ENCODE measurements at regions not wholly inside any gene's neighbourhood (a gene's known extent, or its start where the extent isn't known, plus 50 kb on each side); places are given as distances from the start of the nearest gene placed in this dataset.

GRCh38 chr13:111909971-111910671 lies 156.8 kb upstream of the SOX1 start:
- TF ChIP-seq ZNF384 (IDR thresholded peaks at IDR 0.05) (no peak), ELF4 (IDR thresholded peaks at IDR 0.05) (no peak), NFRKB (IDR thresholded peaks at IDR 0.05) (no peak), BHLHE40 (IDR thresholded peaks at IDR 0.05; ENCODE audit: borderline replicate concordance) (no peak), FOXM1 (IDR thresholded peaks at IDR 0.05; ENCODE audit: borderline replicate concordance) (no peak), HDGF (IDR thresholded peaks at IDR 0.05; ENCODE audit: borderline replicate concordance) (no peak), L3MBTL2 (conservative IDR thresholded peaks at IDR 0.05) (no peak), LEF1 (IDR thresholded peaks at IDR 0.05; ENCODE audit: borderline replicate concordance) (no peak), ARNT (IDR thresholded peaks at IDR 0.05) (no peak), SUZ12 (IDR thresholded peaks at IDR 0.05) (no peak), TARDBP (IDR thresholded peaks at IDR 0.05) (no peak), FOXA1 (IDR thresholded peaks at IDR 0.05) (no peak), FOXK2 (IDR thresholded peaks at IDR 0.05) (no peak), CTBP1 (IDR thresholded peaks at IDR 0.05; ENCODE audit: borderline replicate concordance) (no peak), SP1 (IDR thresholded peaks at IDR 0.05) (no peak)
- TF ChIP-seq, protein P1, sequence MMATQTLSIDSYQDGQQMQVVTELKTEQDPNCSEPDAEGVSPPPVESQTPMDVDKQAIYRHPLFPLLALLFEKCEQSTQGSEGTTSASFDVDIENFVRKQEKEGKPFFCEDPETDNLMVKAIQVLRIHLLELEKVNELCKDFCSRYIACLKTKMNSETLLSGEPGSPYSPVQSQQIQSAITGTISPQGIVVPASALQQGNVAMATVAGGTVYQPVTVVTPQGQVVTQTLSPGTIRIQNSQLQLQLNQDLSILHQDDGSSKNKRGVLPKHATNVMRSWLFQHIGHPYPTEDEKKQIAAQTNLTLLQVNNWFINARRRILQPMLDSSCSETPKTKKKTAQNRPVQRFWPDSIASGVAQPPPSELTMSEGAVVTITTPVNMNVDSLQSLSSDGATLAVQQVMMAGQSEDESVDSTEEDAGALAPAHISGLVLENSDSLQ (IDR thresholded peaks at IDR 0.05) = no peak
- no peak for DNase-seq (ENCODE audit: extremely low spot score)
- CTCF ChIA-PET = interaction anchor here (0.6 kb wide), 1 partner anchor 533 kb away, joined by 4 read pairs; no protein-coding TSS in a partner anchor

GRCh38 chr13:111911121-111911720 lies 155.7 kb upstream of the SOX1 start:
- DNase-seq (ENCODE audit: extremely low spot score) = no peak
- ChIA-PET POLR2A (no interaction called here), CTCF (no interaction called here)
- no peak for TF ChIP-seq BHLHE40 (IDR thresholded peaks at IDR 0.05; ENCODE audit: borderline replicate concordance)
- TF ChIP-seq SP1 (IDR thresholded peaks at IDR 0.05) = no peak
- TF ChIP-seq ARNT (IDR thresholded peaks at IDR 0.05) = no peak
- TF ChIP-seq FOXA1 (IDR thresholded peaks at IDR 0.05) = no peak

More at GRCh38 chr13:111909971-111910671, 156.8 kb upstream of the SOX1 start:
- POLR2A ChIA-PET = no interaction called here

- ChIA-PET CTCF (no interaction called here), POLR2A (no interaction called here)
- TF ChIP-seq NFRKB (IDR thresholded peaks at IDR 0.05) (no peak), SP1 (IDR thresholded peaks at IDR 0.05) (no peak)
- DNase-seq (ENCODE audit: extremely low spot score) = no peak
Measured at GRCh38 chr13:111911754-111912452, 155.0 kb upstream of the SOX1 start.

DNA sequence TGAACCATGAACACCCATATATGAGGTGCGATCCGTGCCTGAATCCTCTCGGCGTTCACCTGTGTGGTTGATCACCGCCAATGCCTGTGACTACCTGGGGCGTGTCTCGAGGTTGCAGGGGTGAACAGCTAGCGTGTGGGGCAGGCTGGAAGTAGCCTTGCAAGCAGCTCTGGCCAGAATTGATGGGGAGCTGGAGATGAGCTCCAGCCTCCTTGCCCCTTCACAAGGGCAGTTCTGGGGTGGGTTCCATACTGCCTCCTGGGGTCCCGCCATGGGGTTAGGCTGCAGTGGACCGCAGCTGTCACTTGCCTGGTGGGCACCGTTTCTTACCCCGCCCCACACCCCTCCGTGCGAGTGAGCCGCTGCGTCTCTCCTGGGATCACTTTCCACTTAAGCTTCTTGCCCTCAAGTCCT lies 154.5 kb upstream of the SOX1 start:
- no peak for TF ChIP-seq ZNF384 (IDR thresholded peaks at IDR 0.05)
- no peak for TF ChIP-seq L3MBTL2 (conservative IDR thresholded peaks at IDR 0.05)
- TF ChIP-seq ELF4 (IDR thresholded peaks at IDR 0.05) = no peak
- TF ChIP-seq SUZ12 (IDR thresholded peaks at IDR 0.05) = no peak
- no peak for DNase-seq (ENCODE audit: extremely low spot score)
- ChIA-PET POLR2A (no interaction called here), CTCF (interaction anchor here (0.7 kb wide), 1 partner anchor 407 kb away, joined by 3 read pairs; no protein-coding TSS in a partner anchor)

DNA sequence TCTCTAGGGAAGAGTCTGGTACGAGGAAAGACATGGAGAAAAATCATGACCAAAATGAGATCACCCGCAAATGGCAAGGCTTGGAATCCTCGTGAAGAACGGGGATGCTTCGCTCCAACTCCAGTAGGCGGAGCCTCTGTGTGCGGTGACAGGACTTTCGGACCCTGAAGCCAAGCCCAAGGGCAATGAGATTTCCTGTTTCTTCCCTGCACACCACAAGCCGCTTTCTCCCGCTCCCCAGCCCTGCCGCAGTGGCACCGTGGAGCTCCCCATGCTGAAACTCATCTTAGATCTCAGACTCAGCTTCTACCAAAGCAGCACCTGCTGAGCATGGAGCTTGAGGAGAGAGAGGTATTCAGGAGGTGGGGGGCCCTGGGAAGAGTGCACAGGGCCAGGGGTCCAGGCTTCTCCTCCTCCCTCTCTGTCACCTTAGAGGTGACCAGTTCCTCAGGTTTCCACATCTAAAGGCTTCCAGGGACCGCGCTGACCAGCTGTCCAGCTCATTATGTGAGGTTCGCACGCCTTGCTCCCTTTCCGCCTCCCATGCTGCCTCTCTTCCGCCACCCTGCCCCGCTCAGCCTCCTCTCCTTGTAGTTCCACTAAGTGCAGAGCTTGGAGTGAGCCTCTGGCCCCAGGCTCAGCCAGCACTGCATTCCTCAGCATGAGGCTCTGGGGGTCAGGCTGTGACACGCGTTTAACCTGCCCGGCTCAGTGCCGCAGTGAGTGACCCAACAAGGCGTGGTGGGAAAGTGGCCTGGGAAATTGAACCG lies 153.8 kb upstream of the SOX1 start:
- ChIA-PET POLR2A (no interaction called here), CTCF (interaction anchor here (0.7 kb wide), 1 partner anchor 408 kb away, joined by 3 read pairs; no protein-coding TSS in a partner anchor)
- TF ChIP-seq CTBP1 (IDR thresholded peaks at IDR 0.05; ENCODE audit: borderline replicate concordance) (no peak), ARNT (IDR thresholded peaks at IDR 0.05) (no peak), ZNF384 (IDR thresholded peaks at IDR 0.05) (no peak), BHLHE40 (IDR thresholded peaks at IDR 0.05; ENCODE audit: borderline replicate concordance) (no peak), HDGF (IDR thresholded peaks at IDR 0.05; ENCODE audit: borderline replicate concordance) (no peak), SUZ12 (IDR thresholded peaks at IDR 0.05) (no peak), SP1 (IDR thresholded peaks at IDR 0.05) (no peak), LEF1 (IDR thresholded peaks at IDR 0.05; ENCODE audit: borderline replicate concordance) (no peak), FOXM1 (IDR thresholded peaks at IDR 0.05; ENCODE audit: borderline replicate concordance) (no peak), ELF4 (IDR thresholded peaks at IDR 0.05) (no peak), FOXA1 (IDR thresholded peaks at IDR 0.05) (no peak), TARDBP (IDR thresholded peaks at IDR 0.05) (no peak), L3MBTL2 (conservative IDR thresholded peaks at IDR 0.05) (no peak), NFRKB (IDR thresholded peaks at IDR 0.05) (no peak)
- DNase-seq (ENCODE audit: extremely low spot score) = no peak

GRCh38 chr13:111913761-111914140 lies 153.2 kb upstream of the SOX1 start:
- POLR2A ChIA-PET = no interaction called here
- TF ChIP-seq ARNT (IDR thresholded peaks at IDR 0.05) = no peak
- TF ChIP-seq BHLHE40 (IDR thresholded peaks at IDR 0.05; ENCODE audit: borderline replicate concordance) = no peak
- no peak for TF ChIP-seq SUZ12 (IDR thresholded peaks at IDR 0.05)
- TF ChIP-seq FOXA1 (IDR thresholded peaks at IDR 0.05) = no peak
- TF ChIP-seq L3MBTL2 (conservative IDR thresholded peaks at IDR 0.05) = no peak
- TF ChIP-seq HDGF (IDR thresholded peaks at IDR 0.05; ENCODE audit: borderline replicate concordance) = no peak
- no peak for TF ChIP-seq CTBP1 (IDR thresholded peaks at IDR 0.05; ENCODE audit: borderline replicate concordance)
- no peak for TF ChIP-seq ELF4 (IDR thresholded peaks at IDR 0.05)
- no peak for TF ChIP-seq TARDBP (IDR thresholded peaks at IDR 0.05)
- no peak for TF ChIP-seq SP1 (IDR thresholded peaks at IDR 0.05)
- no peak for TF ChIP-seq NFRKB (IDR thresholded peaks at IDR 0.05)
- CTCF ChIA-PET = no interaction called here
- DNase-seq (ENCODE audit: extremely low spot score) = no peak

All from HEK293T (cell line).